Coronary artery (tissue), 2 donors: ENCODE measurements at regions not wholly inside any gene's neighbourhood (a gene's known extent, or its start where the extent isn't known, plus 50 kb on each side); places are given as distances from the start of the nearest gene placed in this dataset.

ENCODE experiments used
- DNase-seq: peaks from one replicate; pipeline ENCODE4 v3.0.0-alpha.2; 2017; ENCODE audit warnings: low spot score
- H3K27ac ChIP-seq, 2 donors: fragments of 200-600 bp; sonication (generic); one replicate each; pipeline ENCODE4 v1.5.1; 2016 to 2019
- H3K4me3 ChIP-seq: fragments of 200-600 bp; sonication (generic); 2 replicates; pipeline ENCODE4 v1.5.1; 2016; ENCODE audit warnings: mild to moderate bottlenecking, moderate library complexity
- TF ChIP-seq, protein P1 (sequence below): fragments of 200-600 bp; sonication (generic); IDR thresholded peaks from one replicate; pipeline ENCODE4 v1.5.1; 2019; ENCODE audit warnings: antibody characterized with exemption

DNA sequence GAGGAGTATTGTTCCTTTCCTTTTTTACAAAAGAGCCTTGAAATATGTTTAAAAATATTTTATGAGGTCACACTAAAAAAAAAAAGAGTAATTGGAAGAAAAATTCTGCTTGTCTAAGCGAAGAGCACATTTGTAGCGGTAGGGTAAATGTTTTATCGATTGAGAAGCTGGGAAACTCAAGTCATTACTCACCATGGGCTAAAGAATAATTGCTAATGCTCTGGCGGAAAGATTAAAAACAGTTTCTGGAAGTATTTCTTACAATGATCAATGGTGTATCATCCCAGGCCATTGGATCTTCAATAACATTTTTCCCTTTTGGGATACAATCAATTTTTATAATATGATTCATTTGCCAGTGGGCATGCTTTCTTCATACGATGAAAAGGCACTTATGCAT, 450.0 kb downstream of the RASEF start:
- no peak for DNase-seq
- Histone ChIP-seq H3K4me3 (no peak overlapping the region), H3K27ac (no peak overlapping the region)
- TF ChIP-seq, protein P1, sequence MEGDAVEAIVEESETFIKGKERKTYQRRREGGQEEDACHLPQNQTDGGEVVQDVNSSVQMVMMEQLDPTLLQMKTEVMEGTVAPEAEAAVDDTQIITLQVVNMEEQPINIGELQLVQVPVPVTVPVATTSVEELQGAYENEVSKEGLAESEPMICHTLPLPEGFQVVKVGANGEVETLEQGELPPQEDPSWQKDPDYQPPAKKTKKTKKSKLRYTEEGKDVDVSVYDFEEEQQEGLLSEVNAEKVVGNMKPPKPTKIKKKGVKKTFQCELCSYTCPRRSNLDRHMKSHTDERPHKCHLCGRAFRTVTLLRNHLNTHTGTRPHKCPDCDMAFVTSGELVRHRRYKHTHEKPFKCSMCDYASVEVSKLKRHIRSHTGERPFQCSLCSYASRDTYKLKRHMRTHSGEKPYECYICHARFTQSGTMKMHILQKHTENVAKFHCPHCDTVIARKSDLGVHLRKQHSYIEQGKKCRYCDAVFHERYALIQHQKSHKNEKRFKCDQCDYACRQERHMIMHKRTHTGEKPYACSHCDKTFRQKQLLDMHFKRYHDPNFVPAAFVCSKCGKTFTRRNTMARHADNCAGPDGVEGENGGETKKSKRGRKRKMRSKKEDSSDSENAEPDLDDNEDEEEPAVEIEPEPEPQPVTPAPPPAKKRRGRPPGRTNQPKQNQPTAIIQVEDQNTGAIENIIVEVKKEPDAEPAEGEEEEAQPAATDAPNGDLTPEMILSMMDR, result no peak

DNA sequence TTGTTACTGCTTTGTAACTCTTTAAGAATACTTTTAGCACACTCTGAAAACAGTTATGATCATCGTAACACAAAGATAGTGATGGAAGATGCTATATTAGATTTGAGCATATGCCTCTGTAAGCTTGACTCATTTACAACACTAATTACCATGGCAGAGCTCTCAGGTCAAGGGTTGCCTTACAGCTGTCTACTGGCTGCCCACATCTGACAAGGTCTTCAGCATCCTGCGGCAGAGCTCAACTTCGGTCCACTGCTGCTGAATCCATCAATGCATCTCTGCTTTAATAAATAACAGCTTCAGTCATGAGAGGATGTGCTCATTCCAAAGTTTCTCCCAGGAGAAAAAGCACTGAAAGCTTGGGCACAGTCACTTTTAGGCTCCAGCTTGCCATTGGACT, 449.4 kb downstream of the RASEF start:
- TF ChIP-seq, protein P1, result no peak
- Histone ChIP-seq H3K4me3 (no peak overlapping the region), H3K27ac (no peak overlapping the region)
- no peak for DNase-seq

DNA sequence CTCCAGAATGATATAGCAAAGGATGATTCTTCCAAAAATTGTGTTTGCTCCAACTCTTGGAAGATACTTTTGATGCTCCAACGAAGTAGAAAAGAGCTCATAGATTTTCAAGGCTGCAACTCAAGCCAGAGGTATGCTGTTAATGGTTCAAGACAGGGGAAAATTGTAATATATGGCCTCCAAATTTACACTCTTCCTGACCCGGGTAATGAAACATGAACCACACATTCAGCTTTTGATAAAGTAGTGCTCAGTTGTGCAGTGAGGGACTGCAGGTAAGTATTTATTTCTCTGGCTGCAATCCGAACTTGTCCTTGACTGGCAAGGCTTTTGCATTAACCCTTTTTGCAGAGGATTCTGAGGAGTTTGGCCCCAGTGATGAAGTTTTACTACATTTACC, 446.4 kb downstream of the RASEF start:
- TF ChIP-seq, protein P1, result no peak
- Histone ChIP-seq H3K4me3 (no peak overlapping the region), H3K27ac (no peak overlapping the region)
- no peak for DNase-seq

DNA sequence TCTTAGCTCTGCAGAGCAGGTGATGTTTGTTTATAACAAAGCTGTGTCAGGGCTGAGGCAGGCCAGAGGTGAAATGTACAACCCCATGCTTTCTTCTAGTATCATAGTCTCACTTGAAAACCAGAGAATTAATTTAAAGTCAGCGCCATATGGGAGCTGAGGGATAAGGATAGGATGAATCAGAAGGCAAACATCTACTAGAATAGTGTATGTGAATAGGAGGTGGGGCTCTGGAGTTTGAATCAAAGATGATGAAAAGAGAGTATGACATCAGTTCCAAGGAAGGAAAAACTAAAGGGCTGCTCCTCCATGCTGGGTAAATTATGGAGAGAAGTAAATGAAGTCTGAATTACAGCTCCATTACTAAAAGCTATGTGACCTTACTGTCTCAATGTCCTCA, 441.5 kb downstream of the RASEF start:
- TF ChIP-seq, protein P1, result no peak
- Histone ChIP-seq H3K27ac (no peak overlapping the region), H3K4me3 (no peak overlapping the region)
- no peak for DNase-seq

DNA sequence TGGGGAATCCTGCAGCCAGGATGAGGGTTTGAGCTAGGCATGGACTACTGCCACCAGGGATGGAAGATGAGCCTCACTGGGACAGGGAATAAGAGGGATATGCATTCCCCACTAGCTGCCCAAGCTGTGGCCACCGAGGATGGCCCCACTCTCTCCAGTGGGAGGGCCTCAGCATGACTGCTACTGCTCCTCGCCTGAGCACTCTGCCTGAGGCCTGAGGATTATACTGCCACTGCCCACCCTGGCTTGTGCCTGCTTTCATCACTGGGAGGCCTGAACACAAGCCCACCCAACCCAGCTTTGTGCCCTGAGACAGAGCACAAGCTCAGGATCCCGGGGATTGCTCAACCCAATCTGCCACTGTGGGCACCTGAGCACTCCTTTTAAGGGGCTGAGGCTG, 425.6 kb downstream of the RASEF start:
- TF ChIP-seq, protein P1, result no peak
- no peak for DNase-seq
- no peak overlapping the region for H3K27ac ChIP-seq
- no peak overlapping the region for H3K4me3 ChIP-seq

DNA sequence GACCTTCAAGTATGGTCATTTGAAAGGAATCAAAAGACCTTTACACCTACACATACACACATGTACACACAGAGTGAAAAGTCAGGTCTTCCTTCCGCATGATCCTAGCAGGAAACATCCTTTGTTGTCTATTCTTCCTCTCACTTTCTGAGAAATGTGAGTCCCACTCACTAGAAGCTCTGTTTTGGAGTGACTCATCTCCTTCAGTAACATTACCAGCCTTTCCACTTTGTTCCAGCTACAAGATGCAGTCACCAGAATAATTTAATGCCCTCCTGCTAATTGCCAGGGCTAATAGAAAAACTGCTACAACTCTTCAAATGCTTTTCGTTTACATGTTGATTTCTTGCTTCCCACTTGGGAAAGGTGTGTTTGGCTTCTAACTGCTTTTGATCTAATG, 417.3 kb downstream of the RASEF start:
- DNase-seq, result no peak
- H3K27ac ChIP-seq, result no peak overlapping the region
- TF ChIP-seq, protein P1, result no peak
- H3K4me3 ChIP-seq, result no peak overlapping the region

DNA sequence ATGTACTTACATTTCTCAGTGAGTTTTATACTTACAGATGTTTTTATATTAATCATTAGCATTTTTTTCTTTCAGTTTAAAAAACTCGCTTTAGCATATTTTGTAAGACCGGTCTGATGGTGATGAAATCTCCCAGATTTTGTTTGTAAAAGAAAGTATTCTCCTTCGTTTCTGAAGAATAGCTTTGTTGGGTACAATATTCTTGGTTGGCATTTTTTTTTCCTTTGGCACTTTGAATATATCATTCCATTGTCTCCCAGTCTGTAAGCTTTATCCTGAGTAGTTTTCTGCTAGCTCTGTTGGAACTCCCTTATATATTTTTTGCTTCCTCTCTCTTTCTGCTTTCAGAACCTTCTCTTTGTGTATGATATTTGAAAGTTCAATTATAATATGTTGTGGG, 412.6 kb downstream of the RASEF start:
- H3K4me3 ChIP-seq, result no peak overlapping the region
- H3K27ac ChIP-seq, result no peak overlapping the region
- TF ChIP-seq, protein P1, result no peak
- DNase-seq, result no peak
